ENCODE measurements at regions not wholly inside any gene's neighbourhood (a gene's known extent, or its start where the extent isn't known, plus 50 kb on each side); places are given as distances from the start of the nearest gene placed in this dataset.

DNA sequence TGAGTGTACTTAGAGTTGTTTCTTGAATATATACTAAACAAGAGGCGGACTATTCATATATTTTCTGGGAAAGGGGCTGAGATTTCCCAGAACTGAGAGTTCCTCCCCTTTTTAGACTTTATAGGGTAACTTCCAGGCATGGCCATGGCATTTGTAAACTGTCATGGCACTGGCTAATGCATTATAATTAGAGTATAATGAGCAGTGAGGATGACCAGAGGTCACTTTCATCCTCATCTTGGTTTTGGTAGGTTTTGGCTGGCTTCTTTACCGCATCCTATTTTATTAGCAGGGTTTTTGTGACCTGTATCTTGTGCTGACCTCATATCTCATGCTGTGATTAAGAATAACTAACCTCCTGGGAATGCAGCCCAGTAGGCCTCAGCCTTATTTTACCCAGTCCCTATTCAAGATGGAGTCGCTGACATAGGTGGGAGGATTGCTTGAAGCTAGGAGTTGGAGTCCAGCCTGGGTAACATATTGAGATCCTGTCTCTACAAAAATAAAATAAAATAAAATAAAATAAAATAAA lies 91.4 kb downstream of the MOBP start:
- Histone ChIP-seq H3K79me2 (ENCODE audit: insufficient read depth, low read length) (no peaks in the 10 kb centered on the region), H3K9ac (ENCODE audit: low read length) (no peak overlapping the region), H3K4me1 (ENCODE audit: insufficient read depth, low read length) (no peaks in the 10 kb centered on the region), H3K4me3 (ENCODE audit: insufficient read depth, low read depth, low read length) (no peak overlapping the region), H3K27ac (ENCODE audit: low read depth, low read length) (no peak overlapping the region), H3K4me2 (ENCODE audit: low read length) (no peak overlapping the region), H3K9me3 (ENCODE audit: insufficient read depth, low read depth, low read length) (no peaks in the 10 kb centered on the region), H2AFZ (ENCODE audit: low read depth, low read length) (no peak overlapping the region), H3K27me3 (ENCODE audit: insufficient read depth, low read length) (no peaks in the 10 kb centered on the region), H3K36me3 (ENCODE audit: insufficient read depth, low read length) (no peaks in the 10 kb centered on the region), H4K20me1 (ENCODE audit: insufficient read depth, low read length) (no peaks in the 10 kb centered on the region)
- TF ChIP-seq, protein P1, sequence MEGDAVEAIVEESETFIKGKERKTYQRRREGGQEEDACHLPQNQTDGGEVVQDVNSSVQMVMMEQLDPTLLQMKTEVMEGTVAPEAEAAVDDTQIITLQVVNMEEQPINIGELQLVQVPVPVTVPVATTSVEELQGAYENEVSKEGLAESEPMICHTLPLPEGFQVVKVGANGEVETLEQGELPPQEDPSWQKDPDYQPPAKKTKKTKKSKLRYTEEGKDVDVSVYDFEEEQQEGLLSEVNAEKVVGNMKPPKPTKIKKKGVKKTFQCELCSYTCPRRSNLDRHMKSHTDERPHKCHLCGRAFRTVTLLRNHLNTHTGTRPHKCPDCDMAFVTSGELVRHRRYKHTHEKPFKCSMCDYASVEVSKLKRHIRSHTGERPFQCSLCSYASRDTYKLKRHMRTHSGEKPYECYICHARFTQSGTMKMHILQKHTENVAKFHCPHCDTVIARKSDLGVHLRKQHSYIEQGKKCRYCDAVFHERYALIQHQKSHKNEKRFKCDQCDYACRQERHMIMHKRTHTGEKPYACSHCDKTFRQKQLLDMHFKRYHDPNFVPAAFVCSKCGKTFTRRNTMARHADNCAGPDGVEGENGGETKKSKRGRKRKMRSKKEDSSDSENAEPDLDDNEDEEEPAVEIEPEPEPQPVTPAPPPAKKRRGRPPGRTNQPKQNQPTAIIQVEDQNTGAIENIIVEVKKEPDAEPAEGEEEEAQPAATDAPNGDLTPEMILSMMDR (IDR thresholded peaks at IDR 0.05; ENCODE audit: insufficient read depth, low read depth, low read length), result no peak
- TF ChIP-seq EZH2 (IDR thresholded peaks at IDR 0.05; ENCODE audit: insufficient read depth, low read length), result no peak
- no peak for DNase-seq (ENCODE audit: low read depth)
- Mint-ChIP-seq H3K4me1 (ENCODE audit: low read depth, unreplicated experiment) (no peaks in the 10 kb centered on the region), H3K36me3 (ENCODE audit: low read depth, unreplicated experiment) (no peaks in the 10 kb centered on the region), H3K27ac (ENCODE audit: unreplicated experiment) (no peak overlapping the region), H3K27me3 (ENCODE audit: low read depth, unreplicated experiment) (no peaks in the 10 kb centered on the region), H3K9me3 (ENCODE audit: unreplicated experiment) (peaks cover 10% of the 10 kb centered on the region), H3K4me3 (ENCODE audit: unreplicated experiment) (no peak overlapping the region)
- no peak for FAIRE-seq

DNA sequence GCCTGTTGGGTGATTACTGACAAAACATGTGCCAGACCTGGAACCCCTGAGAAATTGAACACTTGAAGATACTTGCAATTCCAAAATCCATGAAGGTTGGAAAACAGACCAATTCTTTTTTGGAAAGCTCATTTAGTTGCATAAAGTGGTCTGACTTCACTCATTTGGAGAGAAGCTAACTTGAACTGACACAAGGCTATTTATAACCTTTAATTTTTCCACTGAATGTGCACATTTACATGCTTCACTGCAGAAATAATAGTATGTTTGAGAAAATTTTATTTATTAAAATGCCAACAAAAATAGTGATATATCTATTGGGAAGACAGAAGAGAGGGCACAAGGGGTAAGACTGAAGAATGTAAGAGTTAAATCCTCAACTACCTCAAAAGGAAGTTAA lies 92.1 kb downstream of the MOBP start:
- TF ChIP-seq, protein P1 (IDR thresholded peaks at IDR 0.05; ENCODE audit: insufficient read depth, low read depth, low read length), result no peak
- no peak for TF ChIP-seq EZH2 (IDR thresholded peaks at IDR 0.05; ENCODE audit: insufficient read depth, low read length)
- FAIRE-seq, result no peak
- Histone ChIP-seq H4K20me1 (ENCODE audit: insufficient read depth, low read length) (no peaks in the 10 kb centered on the region), H3K9ac (ENCODE audit: low read length) (no peak overlapping the region), H3K4me2 (ENCODE audit: low read length) (no peak overlapping the region), H2AFZ (ENCODE audit: low read depth, low read length) (no peak overlapping the region), H3K79me2 (ENCODE audit: insufficient read depth, low read length) (no peaks in the 10 kb centered on the region), H3K9me3 (ENCODE audit: insufficient read depth, low read depth, low read length) (no peaks in the 10 kb centered on the region), H3K36me3 (ENCODE audit: insufficient read depth, low read length) (no peaks in the 10 kb centered on the region), H3K27ac (ENCODE audit: low read depth, low read length) (no peak overlapping the region), H3K4me1 (ENCODE audit: insufficient read depth, low read length) (no peaks in the 10 kb centered on the region), H3K4me3 (ENCODE audit: insufficient read depth, low read depth, low read length) (no peak overlapping the region), H3K27me3 (ENCODE audit: insufficient read depth, low read length) (no peaks in the 10 kb centered on the region)
- Mint-ChIP-seq H3K9me3 (ENCODE audit: unreplicated experiment) (peaks cover 8% of the 10 kb centered on the region), H3K36me3 (ENCODE audit: low read depth, unreplicated experiment) (no peaks in the 10 kb centered on the region), H3K4me1 (ENCODE audit: low read depth, unreplicated experiment) (no peaks in the 10 kb centered on the region), H3K4me3 (ENCODE audit: unreplicated experiment) (no peak overlapping the region), H3K27ac (ENCODE audit: unreplicated experiment) (no peak overlapping the region), H3K27me3 (ENCODE audit: low read depth, unreplicated experiment) (no peaks in the 10 kb centered on the region)
- DNase-seq (ENCODE audit: low read depth), result no peak

DNA sequence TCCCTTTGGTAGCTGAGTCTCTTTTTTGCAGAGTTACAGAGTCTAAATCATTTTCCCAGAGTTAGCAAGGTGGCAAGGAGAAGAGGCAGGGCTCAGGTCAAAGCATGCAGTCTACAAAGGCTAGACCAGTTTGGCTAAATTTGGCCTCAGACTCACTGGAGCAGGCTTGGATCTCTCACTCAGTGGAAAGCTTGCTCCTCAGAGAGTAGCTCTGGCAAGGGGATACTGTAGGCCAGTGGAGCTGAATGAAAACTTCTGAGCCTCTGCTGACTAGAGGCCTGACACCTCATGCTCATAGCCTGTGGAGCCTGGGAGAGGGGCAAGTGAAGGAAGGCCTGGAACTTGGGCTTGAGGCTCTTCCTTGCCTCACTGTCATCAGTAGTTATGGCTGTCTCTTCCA lies 101.0 kb downstream of the MOBP start:
- Histone ChIP-seq H3K4me2 (ENCODE audit: low read length) (no peak overlapping the region), H3K79me2 (ENCODE audit: insufficient read depth, low read length) (no peaks in the 10 kb centered on the region), H2AFZ (ENCODE audit: low read depth, low read length) (no peak overlapping the region), H3K27me3 (ENCODE audit: insufficient read depth, low read length) (no peaks in the 10 kb centered on the region), H3K9ac (ENCODE audit: low read length) (no peak overlapping the region), H4K20me1 (ENCODE audit: insufficient read depth, low read length) (no peaks in the 10 kb centered on the region), H3K4me3 (ENCODE audit: insufficient read depth, low read depth, low read length) (no peak overlapping the region), H3K27ac (ENCODE audit: low read depth, low read length) (no peak overlapping the region), H3K36me3 (ENCODE audit: insufficient read depth, low read length) (no peaks in the 10 kb centered on the region), H3K4me1 (ENCODE audit: insufficient read depth, low read length) (no peaks in the 10 kb centered on the region), H3K9me3 (ENCODE audit: insufficient read depth, low read depth, low read length) (no peaks in the 10 kb centered on the region)
- no peak for TF ChIP-seq EZH2 (IDR thresholded peaks at IDR 0.05; ENCODE audit: insufficient read depth, low read length)
- TF ChIP-seq, protein P1 (IDR thresholded peaks at IDR 0.05; ENCODE audit: insufficient read depth, low read depth, low read length), result no peak
- no peak overlapping the region for H3K27ac Mint-ChIP-seq (ENCODE audit: unreplicated experiment)
- H3K36me3 Mint-ChIP-seq (ENCODE audit: low read depth, unreplicated experiment), result no peaks in the 10 kb centered on the region
- no peaks in the 10 kb centered on the region for H3K4me1 Mint-ChIP-seq (ENCODE audit: low read depth, unreplicated experiment)
- FAIRE-seq, result no peak
- H3K4me3 Mint-ChIP-seq (ENCODE audit: unreplicated experiment), result no peak overlapping the region
- peaks cover 2% of the 10 kb centered on the region for H3K27me3 Mint-ChIP-seq (ENCODE audit: low read depth, unreplicated experiment)
- no peak for DNase-seq (ENCODE audit: low read depth)
- peaks cover 2% of the 10 kb centered on the region for H3K9me3 Mint-ChIP-seq (ENCODE audit: unreplicated experiment)

Measured in astrocyte (in vitro differentiated cells and primary cell).